GM18502 (cell line): ENCODE measurements at regions not wholly inside any gene's neighbourhood (a gene's known extent, or its start where the extent isn't known, plus 50 kb on each side); places are given as distances from the start of the nearest gene placed in this dataset.

Experiments
- ATAC-seq: cut with Tn5 transposase; IDR thresholded peaks from one replicate; pipeline ENCODE4 v1.9.1; 2021; ENCODE audit warnings: mild to moderate bottlenecking; ENCODE audit not compliant: unreplicated experiment, poor library complexity

GRCh38 chr3:94561094-94561493 lies 498.2 kb downstream of the NSUN3 start:
- no peak for ATAC-seq

DNA sequence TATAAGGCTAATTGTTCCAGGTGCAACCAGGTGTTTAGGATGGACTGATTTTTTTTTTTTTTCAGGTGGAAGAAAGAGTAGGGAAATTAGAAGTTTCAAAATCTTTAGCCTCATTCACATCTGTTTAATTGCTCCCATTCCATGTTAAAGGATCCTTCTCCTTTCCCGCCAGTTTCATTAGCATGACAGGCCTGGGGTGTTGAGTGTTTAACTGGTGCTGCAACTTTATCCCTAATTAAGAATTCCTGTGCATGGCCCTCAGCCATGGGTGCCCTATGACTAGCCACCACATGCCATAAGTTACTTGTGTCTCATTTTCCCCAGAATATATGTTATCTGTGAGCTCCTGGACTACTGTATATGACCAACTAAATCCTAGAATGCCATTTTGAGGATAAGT lies 501.4 kb downstream of the NSUN3 start:
- ATAC-seq: no peak

DNA sequence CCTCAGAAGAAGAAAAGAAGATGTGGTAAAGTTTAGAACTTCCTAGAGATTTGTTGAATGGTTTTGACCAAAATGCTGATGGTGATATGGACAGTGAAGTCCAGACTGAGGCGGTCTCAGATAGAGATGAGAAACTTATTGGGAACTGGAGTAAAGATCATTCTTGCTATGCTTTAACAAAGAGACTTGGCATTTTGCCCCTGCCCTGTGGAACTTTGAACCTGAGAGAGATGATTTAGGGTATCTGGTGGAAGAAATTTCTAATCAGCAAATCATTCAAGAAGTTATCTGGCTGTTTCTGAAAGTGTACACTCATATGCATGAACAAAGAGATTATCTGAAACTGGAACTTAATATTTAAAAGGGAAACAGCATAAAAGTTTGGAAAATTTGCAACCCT lies 505.2 kb downstream of the NSUN3 start:
- no peak for ATAC-seq

GRCh38 chr3:94573337-94573736 lies 510.5 kb downstream of the NSUN3 start:
- no peak for ATAC-seq

GRCh38 chr3:94587291-94587690 lies 524.4 kb downstream of the NSUN3 start:
- no peak for ATAC-seq

GRCh38 chr3:94593526-94594150 lies 530.8 kb downstream of the NSUN3 start:
- no peak for ATAC-seq

DNA sequence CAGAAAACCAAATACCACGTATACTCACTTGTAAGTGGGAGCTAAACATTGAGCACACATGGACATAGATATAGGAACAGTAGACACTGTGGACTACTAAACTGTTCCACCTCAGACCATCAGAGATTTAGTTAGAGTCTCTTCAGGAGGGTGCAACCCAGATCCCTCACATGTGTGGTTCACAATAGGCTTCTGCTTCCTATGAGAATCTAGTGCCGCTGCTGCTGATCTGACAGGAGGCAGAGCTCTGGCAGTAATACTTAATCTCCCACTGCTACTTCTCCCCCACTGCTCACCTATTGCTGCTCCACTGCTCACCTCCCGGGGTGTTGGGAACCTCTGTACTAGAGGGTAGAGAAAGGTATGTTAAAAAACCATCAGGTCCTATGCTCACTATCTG lies 533.3 kb downstream of the NSUN3 start:
- peak; percentile 9 for ATAC-seq

DNA sequence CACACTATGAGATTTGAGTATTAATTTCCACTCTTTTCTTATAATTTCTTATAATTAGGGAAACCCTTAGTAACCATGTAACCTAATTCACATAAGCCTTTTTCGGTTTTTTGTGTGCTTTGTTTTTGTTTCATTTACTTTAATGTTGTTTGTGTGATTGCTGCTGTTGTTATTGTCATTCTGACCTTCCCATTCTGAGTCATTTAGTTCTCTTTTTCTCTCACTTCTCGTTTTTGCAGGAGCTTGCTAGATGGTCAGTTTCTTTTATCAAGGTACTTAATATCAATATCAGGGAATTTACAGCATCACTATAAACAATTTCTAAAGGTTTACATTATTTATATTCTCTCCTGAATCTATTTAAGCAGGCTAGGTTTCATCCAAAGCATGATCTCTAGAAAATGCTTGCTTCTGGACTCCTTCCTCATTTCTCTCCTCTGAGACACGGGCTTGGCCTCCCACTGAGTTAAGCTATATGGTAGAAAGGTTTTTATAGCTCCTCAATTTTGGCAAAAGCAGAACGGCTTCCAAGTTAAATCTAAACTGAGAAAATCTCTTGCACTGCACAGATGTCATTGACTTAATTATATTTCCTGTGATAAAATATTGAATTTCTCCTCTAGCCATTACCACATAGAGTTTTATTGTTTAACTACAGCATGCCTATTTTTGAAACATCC lies 534.2 kb downstream of the NSUN3 start:
- ATAC-seq: peak; percentile 93

GRCh38 chr3:94607778-94608177 lies 544.9 kb downstream of the NSUN3 start:
- ATAC-seq: no peak

- no peak for ATAC-seq
These were observed 547.0 kb downstream of the NSUN3 start for GRCh38 chr3:94609908-94610307.

DNA sequence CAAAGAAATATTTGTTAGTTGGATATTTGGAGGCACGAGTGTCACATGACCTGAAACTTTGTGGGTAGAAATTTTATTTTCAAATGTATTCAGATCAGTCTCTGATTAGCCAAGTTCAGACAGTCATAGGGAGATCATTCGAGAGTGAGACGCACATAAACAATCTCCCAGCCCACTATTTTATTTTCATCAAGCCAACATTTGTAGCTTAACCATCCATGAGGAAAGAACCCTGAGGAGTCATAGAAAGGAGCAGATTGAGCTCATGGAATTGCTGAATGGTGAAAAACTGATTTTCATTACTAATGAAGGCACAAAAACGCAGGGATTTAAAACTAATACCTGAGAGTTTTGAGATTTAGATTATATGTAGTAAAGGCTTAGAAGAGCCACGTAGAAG lies 548.7 kb downstream of the NSUN3 start:
- no peak for ATAC-seq

DNA sequence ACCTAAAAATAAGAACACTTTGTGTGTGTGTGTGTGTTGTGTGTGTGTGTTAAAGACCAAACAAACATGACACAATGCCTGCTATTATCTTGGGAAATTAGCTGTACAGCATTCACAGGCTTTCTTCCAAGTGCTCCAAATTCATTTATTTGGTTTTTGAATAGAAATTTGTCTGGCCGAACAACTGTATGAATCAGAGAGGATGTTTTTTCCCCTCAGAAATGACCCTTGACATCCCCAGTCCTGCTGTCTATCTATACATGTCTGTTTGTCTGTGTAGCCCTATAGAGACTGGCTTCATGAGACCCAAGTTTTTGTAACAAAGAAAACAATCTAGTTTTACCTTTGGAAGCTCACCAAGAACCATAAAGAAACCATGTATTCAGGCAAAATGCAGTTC lies 549.8 kb downstream of the NSUN3 start:
- no peak for ATAC-seq

- no peak for ATAC-seq
These were observed 551.3 kb downstream of the NSUN3 start for GRCh38 chr3:94614192-94614591.

GRCh38 chr3:94615275-94616065 lies 552.6 kb downstream of the NSUN3 start:
- no peak for ATAC-seq

DNA sequence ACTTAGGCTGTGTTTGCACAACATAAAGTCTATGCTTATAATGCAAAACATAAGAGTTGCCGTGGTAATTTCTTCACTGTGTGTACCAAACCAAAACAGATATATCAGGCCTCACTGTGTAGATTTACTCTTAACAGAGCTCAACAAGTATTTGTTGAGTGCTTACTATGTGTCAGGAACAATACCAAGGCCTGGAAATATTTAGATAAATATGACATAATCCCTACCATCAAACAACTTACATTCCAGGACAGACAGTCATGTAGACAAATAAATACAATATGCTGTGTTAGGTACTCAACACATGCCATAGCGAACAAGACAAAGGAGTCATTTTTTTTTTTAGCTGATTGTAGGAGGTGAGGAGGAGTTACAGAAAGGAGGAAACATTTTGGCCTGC lies 554.0 kb downstream of the NSUN3 start:
- no peak for ATAC-seq

- ATAC-seq: no peak
These were observed 554.5 kb downstream of the NSUN3 start for GRCh38 chr3:94617312-94617711.

- ATAC-seq: no peak
These were observed 556.8 kb downstream of the NSUN3 start for GRCh38 chr3:94619643-94620042.

DNA sequence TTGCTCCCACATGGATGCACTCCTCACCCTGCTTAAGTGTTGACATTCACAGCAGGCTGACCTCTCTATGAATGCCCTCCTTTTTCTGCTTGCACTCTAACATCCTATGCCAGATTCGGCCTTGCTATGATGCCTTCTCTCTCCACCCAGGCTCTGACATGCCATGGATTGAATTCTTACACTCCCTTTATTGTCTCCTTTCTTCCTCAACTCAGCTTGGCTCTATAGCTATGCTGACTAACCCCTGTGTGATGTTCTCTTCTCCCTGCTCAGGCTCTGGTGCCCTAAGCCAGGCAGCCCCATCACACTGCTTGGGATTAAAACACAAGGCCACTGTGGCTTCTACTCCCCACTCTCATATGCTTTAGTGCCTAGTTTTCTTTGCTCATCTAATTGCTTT lies 563.7 kb downstream of the NSUN3 start:
- no peak for ATAC-seq

GRCh38 chr3:94627689-94628088 lies 564.8 kb downstream of the NSUN3 start:
- no peak for ATAC-seq

- ATAC-seq: no peak
These were observed 580.5 kb downstream of the NSUN3 start for GRCh38 chr3:94643400-94643799.

- no peak for ATAC-seq
These were observed 582.9 kb downstream of the NSUN3 start for GRCh38 chr3:94645790-94646189.

GRCh38 chr3:94647131-94647530 lies 584.3 kb downstream of the NSUN3 start:
- ATAC-seq: no peak
